ENCODE measurements at regions not wholly inside any gene's neighbourhood (a gene's known extent, or its start where the extent isn't known, plus 50 kb on each side); places are given as distances from the start of the nearest gene placed in this dataset.

- no peak for TF ChIP-seq POLR2A (IDR thresholded peaks at IDR 0.05)
- TF ChIP-seq, protein P1, sequence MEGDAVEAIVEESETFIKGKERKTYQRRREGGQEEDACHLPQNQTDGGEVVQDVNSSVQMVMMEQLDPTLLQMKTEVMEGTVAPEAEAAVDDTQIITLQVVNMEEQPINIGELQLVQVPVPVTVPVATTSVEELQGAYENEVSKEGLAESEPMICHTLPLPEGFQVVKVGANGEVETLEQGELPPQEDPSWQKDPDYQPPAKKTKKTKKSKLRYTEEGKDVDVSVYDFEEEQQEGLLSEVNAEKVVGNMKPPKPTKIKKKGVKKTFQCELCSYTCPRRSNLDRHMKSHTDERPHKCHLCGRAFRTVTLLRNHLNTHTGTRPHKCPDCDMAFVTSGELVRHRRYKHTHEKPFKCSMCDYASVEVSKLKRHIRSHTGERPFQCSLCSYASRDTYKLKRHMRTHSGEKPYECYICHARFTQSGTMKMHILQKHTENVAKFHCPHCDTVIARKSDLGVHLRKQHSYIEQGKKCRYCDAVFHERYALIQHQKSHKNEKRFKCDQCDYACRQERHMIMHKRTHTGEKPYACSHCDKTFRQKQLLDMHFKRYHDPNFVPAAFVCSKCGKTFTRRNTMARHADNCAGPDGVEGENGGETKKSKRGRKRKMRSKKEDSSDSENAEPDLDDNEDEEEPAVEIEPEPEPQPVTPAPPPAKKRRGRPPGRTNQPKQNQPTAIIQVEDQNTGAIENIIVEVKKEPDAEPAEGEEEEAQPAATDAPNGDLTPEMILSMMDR (IDR thresholded peaks at IDR 0.05), result no peak
Measured at GRCh38 chr13:60645676-60646075, 248.7 kb downstream of the TDRD3 start.

Measured in heart left ventricle (tissue), 13 donors.